ENCODE measurements at regions not wholly inside any gene's neighbourhood (a gene's known extent, or its start where the extent isn't known, plus 50 kb on each side); places are given as distances from the start of the nearest gene placed in this dataset.

DNA sequence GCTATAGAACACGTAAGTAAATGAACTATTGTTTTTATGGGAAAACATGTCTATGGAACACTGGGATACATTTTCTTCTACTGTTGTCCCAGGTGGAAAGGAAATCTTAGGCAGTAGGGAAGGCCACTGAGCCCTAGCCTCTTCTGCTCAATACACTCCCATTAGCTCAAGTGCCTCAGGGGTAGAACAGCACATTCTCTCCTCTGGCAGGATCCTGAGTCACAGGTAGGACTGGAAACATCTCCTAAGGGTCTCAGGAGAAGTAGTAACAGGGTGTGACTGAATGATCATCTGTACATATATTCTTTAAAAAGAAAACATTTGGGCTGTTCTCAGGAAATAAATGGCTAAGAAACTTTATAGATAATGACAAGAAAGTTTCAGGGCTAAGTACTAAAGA lies 175.6 kb upstream of the ESRRG start:
- peaks cover 0 to 14% (median 9%) of the 10 kb centered on the region in 3 donors for H3K4me1 ChIP-seq (ENCODE audit: control insufficient read depth in 2 of 3, insufficient read depth in 2 of 3, low read depth in 1 of 3, low read length in 3 of 3)

GRCh38 chr1:216896146-216896545 lies 172.9 kb upstream of the ESRRG start:
- intact Hi-C loops (cut with DNase I) = no loop called here
- Histone ChIP-seq H3K4me1 (ENCODE audit: control insufficient read depth in 2 of 3, insufficient read depth in 2 of 3, low read depth in 1 of 3, low read length in 3 of 3) (peaks cover 0 to 19% (median 7%) of the 10 kb centered on the region in 3 donors), H3K9ac (ENCODE audit: low read length in 3 of 3) (no peak overlapping the region), H3K9me3 (ENCODE audit: control insufficient read depth in 2 of 3, insufficient read depth in 1 of 3, low read length in 3 of 3) (no peaks in the 10 kb centered on the region), H3K4me3 (ENCODE audit: low read length in 3 of 3) (no peak overlapping the region), H3K36me3 (ENCODE audit: control insufficient read depth in 2 of 3, insufficient read depth in 3 of 3, low read length in 3 of 3) (no peaks in the 10 kb centered on the region), H3K27me3 (ENCODE audit: control insufficient read depth, insufficient read depth, low read length) (no peaks in the 10 kb centered on the region), H3K27ac (ENCODE audit: low read depth in 2 of 2, low read length in 2 of 2) (no peak overlapping the region)
- TF ChIP-seq, protein P1, sequence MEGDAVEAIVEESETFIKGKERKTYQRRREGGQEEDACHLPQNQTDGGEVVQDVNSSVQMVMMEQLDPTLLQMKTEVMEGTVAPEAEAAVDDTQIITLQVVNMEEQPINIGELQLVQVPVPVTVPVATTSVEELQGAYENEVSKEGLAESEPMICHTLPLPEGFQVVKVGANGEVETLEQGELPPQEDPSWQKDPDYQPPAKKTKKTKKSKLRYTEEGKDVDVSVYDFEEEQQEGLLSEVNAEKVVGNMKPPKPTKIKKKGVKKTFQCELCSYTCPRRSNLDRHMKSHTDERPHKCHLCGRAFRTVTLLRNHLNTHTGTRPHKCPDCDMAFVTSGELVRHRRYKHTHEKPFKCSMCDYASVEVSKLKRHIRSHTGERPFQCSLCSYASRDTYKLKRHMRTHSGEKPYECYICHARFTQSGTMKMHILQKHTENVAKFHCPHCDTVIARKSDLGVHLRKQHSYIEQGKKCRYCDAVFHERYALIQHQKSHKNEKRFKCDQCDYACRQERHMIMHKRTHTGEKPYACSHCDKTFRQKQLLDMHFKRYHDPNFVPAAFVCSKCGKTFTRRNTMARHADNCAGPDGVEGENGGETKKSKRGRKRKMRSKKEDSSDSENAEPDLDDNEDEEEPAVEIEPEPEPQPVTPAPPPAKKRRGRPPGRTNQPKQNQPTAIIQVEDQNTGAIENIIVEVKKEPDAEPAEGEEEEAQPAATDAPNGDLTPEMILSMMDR (IDR thresholded peaks at IDR 0.05; ENCODE audit: borderline replicate concordance, extremely low read depth, insufficient read depth) = no peak
- DNase-seq (no peak), FAIRE-seq (no peak)

More for the DNA sequence above, 175.6 kb upstream of the ESRRG start:
- Histone ChIP-seq H3K4me3 (ENCODE audit: low read length in 3 of 3) (no peak overlapping the region), H3K27ac (ENCODE audit: low read depth in 2 of 2, low read length in 2 of 2) (no peak overlapping the region), H3K9me3 (ENCODE audit: control insufficient read depth in 2 of 3, insufficient read depth in 1 of 3, low read length in 3 of 3) (no peaks in the 10 kb centered on the region), H3K9ac (ENCODE audit: low read length in 3 of 3) (no peak overlapping the region), H3K27me3 (ENCODE audit: control insufficient read depth, insufficient read depth, low read length) (no peaks in the 10 kb centered on the region), H3K36me3 (ENCODE audit: control insufficient read depth in 2 of 3, insufficient read depth in 3 of 3, low read length in 3 of 3) (no peaks in the 10 kb centered on the region)
- intact Hi-C loops (cut with DNase I) = no loop called here
- DNase-seq (no peak), FAIRE-seq (no peak)
- TF ChIP-seq, protein P1 (IDR thresholded peaks at IDR 0.05; ENCODE audit: borderline replicate concordance, extremely low read depth, insufficient read depth) = no peak

GRCh38 chr1:216894494-216894893 lies 171.3 kb upstream of the ESRRG start:
- H3K27ac ChIP-seq (ENCODE audit: low read depth in 2 of 2, low read length in 2 of 2) = no peak overlapping the region
- H3K4me3 ChIP-seq (ENCODE audit: low read length in 3 of 3) = no peak overlapping the region
- no peak overlapping the region for H3K9ac ChIP-seq (ENCODE audit: low read length in 3 of 3)
- TF ChIP-seq, protein P1 (IDR thresholded peaks at IDR 0.05; ENCODE audit: borderline replicate concordance, extremely low read depth, insufficient read depth) = no peak
- no peaks in the 10 kb centered on the region for H3K36me3 ChIP-seq (ENCODE audit: control insufficient read depth in 2 of 3, insufficient read depth in 3 of 3, low read length in 3 of 3)
- FAIRE-seq = no peak
- peaks cover 0 to 19% (median 7%) of the 10 kb centered on the region in 3 donors for H3K4me1 ChIP-seq (ENCODE audit: control insufficient read depth in 2 of 3, insufficient read depth in 2 of 3, low read depth in 1 of 3, low read length in 3 of 3)
- peak in 1 of 5 donors; percentile 18 for DNase-seq
- H3K9me3 ChIP-seq (ENCODE audit: control insufficient read depth in 2 of 3, insufficient read depth in 1 of 3, low read length in 3 of 3) = no peaks in the 10 kb centered on the region
- intact Hi-C loops (cut with DNase I) = no loop called here
- no peaks in the 10 kb centered on the region for H3K27me3 ChIP-seq (ENCODE audit: control insufficient read depth, insufficient read depth, low read length)

- intact Hi-C loops (cut with DNase I) = no loop called here
- no peaks in the 10 kb centered on the region for H3K36me3 ChIP-seq (ENCODE audit: control insufficient read depth in 2 of 3, insufficient read depth in 3 of 3, low read length in 3 of 3)
- no peak overlapping the region for H3K9ac ChIP-seq (ENCODE audit: low read length in 3 of 3)
- no peak for DNase-seq
- no peaks in the 10 kb centered on the region for H3K9me3 ChIP-seq (ENCODE audit: control insufficient read depth in 2 of 3, insufficient read depth in 1 of 3, low read length in 3 of 3)
- no peaks in the 10 kb centered on the region for H3K27me3 ChIP-seq (ENCODE audit: control insufficient read depth, insufficient read depth, low read length)
- TF ChIP-seq, protein P1 (IDR thresholded peaks at IDR 0.05; ENCODE audit: borderline replicate concordance, extremely low read depth, insufficient read depth) = no peak
- FAIRE-seq = no peak
- H3K4me3 ChIP-seq (ENCODE audit: low read length in 3 of 3) = peak overlapping the region in 2 of 3 donors; percentile 28 to 36
- H3K27ac ChIP-seq (ENCODE audit: low read depth in 2 of 2, low read length in 2 of 2) = peak overlapping the region; percentile 45 to 79
- peaks cover 0 to 19% (median 7%) of the 10 kb centered on the region in 3 donors for H3K4me1 ChIP-seq (ENCODE audit: control insufficient read depth in 2 of 3, insufficient read depth in 2 of 3, low read depth in 1 of 3, low read length in 3 of 3)
These were observed 169.4 kb upstream of the ESRRG start for GRCh38 chr1:216892581-216893160.

Data from kidney (tissue), 13 donors.